NCI-H460 (cell line): ENCODE measurements at regions not wholly inside any gene's neighbourhood (a gene's known extent, or its start where the extent isn't known, plus 50 kb on each side); places are given as distances from the start of the nearest gene placed in this dataset.
"Not testable (repeated sequence)": the region's sequence is repeated elsewhere in the genome, so short reads cannot be mapped to it uniquely, and the experiment has no call there.

Experiments
- DNase-seq: peaks from one replicate; pipeline ENCODE4 v3.0.0-alpha.2; 2016; ENCODE audit warnings: low read depth; ENCODE audit errors: extremely low read depth
- small RNA-seq, 2 experiments: library from RNA; depleted of rRNA; stranded (forward); fragments of <200 nt; gene quantifications; one replicate each; pipeline ENCODE3, GENCODE V24; 2014

DNA sequence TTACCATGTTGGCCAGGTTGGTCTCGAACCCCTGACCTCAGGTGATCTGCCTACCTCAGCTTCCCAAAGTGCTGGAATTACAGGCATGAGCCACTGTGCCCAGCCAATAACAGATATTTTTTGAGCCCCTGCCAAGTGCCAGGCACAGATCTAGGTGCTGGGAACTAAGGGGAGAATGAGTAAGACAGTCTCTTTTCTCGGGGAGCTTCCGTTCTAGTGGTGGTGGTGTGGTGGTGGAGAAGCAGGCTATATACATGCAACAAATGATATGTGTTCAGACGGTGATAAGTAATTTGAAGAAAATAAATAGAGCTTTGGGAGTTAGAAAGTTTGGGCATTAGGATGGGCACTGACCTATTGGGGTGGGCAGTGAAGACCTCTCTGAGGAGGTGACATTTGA lies 76.7 kb upstream of the VKORC1L1 start:
- DNase-seq = no peak

DNA sequence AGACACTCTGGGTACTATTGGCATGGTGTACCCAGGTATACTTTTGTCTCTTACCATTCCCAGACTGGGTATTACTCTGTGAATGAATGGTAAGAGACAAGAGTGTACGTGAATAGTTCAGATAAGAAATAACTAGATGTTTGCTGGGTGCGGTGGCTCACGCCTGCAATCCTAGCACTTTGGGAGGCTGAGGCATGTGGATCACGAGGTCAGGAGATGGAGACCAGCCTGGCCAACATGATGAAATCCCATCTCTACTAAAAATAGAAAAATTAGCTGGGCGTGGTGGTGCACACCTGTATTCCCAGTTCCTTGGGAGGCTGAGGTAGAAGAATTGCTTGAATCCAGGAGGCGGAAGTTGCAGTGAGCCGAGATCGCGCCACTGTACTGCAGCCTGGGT lies 75.8 kb upstream of the VKORC1L1 start:
- not testable (repeated sequence) for DNase-seq

DNA sequence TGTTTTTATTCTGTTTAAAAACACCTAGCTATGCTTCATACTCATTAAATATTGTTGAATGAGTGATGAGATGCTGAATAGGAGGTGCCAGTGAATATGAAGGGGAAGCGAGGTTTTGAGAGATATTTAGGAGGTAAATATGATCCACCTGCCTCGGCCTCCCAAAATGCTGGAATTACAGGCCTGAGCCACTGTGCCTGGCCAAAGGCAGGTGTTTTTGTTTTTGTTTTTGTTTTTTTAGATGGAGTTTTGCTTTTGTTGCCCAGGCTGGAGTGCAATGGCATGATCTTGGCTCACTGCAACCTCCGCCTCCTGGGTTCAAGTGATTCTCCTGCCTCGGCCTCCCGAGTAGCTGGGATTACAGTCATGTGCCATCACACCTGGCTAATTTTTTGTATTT lies 75.3 kb upstream of the VKORC1L1 start:
- DNase-seq = not testable (repeated sequence)

DNA sequence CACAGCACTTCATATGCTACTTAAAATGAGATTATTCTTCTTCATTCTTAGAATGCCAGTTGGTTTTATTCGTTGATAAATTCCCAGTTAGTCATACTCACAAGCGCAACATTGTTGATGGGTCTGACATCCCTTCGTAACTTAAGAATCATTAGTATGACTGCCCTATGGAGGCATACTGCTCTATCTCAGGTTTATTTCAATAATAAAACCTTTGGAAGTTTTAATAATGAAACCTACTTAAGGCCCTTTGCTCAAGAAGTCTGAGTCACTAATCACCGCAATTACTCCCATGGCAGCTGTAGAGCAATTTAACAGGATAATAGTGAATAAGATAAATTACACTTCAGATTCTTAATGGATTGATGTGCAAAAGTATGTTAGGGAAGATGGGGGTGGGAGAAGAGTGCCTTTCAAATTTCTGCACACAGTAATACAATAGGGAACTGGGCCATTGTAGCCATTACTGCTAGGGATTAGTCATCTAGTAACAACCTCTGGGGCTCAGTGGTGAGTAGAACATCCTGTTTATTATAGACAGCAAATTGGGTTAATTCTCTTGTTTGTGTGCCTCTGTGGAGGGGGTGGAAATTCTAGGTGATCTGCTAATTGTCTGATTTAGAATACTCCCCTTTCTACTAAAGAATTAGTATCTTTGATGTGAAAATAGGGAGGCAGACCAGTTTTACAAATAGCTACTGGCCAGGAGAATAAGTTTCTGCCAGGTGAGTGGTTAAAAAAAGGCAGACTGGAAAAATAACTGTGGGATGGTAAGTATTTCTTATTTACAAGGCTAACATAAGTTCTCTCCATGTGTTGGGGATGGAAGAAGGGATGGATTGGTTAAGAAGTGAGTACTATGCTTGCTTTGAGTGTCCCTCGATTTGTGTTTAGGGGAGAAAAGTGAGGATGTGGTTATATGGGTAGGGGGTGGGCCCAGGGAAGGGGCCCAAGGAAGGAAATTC lies 74.5 kb upstream of the VKORC1L1 start:
- DNase-seq = no peak

DNA sequence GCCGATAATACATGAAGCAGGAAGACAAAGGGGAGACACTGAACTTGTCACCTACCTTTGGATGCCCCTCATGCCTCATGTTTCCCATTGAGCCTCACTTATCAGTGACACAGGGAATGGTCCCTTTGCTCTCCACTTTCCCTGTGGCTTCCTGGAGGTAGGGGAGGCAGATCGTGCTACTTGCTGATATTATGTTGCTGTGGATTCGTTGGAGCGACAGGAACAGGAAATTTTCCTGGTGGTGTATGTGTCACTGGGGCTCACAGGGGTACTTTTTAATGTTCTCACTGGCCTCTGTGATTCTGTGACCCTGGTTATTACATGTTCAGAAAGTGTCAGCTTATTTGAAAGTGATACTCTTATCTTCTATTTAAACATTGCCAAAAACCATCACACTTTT lies 72.7 kb upstream of the VKORC1L1 start:
- not testable (repeated sequence) for DNase-seq

DNA sequence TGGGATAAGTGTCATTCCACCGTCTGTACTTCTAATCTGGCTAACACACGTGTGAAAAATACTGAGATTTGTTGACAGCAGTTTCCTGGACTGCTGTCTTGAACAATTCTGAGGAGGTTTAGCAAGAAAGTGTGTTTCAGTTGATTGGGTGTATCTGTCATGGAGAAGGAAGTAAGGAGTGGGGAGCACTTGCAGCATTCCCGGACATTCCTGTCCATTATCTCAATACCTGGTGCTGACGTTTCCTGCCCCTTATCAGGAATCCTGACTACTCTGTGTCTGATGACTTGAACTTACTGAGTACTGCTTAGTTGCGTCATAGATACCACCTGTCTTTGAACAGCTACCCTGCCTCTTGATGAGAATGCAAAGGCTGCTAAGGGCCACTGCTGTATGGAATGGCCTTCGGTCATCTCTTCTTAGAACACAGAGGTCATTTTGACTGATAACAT lies 72.0 kb upstream of the VKORC1L1 start:
- no peak for DNase-seq

DNA sequence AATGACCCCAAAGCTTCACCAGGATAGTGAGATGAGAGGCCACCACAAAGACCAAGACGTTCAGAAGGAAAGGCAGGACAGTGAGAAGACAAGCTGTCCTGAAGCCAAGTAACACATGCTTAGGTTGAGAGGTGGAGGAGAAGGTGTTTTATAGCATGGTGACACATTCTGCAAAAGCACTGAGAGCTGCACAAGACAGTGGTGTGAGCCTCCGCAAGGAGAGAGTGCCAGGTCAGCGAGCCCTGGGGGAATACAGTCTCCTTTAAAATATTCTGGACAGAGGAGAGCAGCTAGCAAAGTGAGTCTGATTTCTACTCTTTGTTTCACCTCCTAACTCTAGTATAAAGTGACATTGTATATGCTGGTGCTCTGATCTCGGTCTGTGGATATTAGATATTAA lies 68.0 kb upstream of the VKORC1L1 start:
- DNase-seq = no peak

DNA sequence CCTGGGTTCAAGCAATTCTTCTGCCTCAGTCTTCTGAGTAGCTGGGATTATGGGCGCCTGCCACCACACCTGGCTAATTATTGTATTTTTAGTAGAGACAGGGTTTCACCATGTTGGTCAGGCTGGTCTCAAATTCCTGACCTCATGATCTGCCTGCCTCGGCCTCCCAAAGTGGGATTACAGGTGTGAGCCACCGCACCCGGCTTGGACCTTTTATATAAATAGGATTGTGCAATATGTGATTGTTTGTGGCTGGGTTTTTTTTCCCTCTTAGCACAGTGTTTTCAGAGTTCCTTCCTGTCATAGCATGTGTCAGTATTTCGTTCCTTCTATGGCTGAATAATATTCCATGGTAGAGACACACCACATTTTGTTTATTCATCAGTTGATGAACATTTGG lies 65.8 kb upstream of the VKORC1L1 start:
- not testable (repeated sequence) for DNase-seq

DNA sequence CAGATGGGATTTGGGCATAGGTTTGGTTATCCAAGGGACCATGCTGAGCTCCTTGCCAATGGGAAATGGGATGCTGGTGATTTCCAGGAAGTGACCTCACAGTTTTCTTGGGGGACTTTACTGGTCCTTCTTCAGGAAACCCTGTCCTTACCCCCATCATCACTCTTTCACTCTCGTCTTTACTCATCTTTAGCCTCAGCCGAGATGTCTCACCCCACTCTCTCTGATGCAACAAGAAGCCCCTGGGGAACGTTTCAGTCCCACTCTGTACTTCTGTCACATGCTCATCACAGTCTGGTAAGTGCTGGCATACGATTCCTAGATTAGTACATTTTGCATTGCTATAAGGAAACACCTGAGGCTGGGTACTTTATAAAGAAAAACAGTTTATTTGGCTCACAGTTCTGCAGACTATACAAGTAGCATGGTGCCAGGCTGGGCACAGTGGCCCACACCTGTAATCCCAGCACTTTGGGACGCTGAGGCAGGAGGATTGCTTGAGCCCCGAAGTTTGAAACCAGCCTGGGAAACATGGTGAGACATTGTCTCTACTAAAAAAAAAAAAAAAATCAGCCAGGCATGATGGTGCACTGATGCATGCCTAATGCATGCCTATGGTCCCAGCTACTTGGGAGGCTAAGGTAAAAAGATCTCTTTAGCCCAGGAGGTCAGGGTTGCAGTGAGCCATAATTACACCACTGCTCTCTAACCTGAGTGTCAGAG lies 63.5 kb upstream of the VKORC1L1 start:
- DNase-seq = no peak

DNA sequence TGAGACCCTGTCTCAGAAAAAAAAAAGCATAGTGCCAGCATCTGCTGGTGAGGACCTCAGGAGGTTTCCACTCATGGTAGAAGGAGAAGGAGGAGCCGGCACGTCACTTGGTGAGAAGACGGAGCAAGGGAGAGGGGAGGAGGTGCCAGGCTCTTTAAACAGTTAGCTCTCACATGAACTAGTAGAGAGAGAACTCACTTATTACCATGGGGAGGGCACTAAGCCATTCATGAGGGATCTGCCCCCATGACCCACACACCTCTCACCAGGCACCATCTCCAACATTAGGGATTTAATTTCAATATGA lies 62.9 kb upstream of the VKORC1L1 start:
- DNase-seq = no peak

DNA sequence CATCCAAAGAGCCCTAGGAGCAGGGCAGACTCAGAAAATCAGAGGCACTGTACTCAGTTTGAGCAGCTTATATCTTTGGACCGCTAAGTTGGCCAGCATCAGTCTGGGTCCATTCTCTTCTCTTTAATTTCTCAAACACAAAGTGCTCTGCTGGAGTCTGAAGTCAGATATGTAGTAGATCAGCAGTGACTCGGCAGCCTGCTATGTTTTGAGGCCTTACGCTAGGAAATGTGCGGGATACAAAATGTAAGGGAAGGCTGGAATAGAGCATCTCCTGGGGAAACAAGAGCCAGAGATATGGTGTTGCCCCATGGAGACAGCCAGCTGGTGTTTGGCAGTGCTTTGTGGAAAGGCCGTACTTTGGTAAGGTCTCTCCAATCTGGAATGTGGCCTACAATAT lies 60.6 kb upstream of the VKORC1L1 start:
- no peak for DNase-seq

DNA sequence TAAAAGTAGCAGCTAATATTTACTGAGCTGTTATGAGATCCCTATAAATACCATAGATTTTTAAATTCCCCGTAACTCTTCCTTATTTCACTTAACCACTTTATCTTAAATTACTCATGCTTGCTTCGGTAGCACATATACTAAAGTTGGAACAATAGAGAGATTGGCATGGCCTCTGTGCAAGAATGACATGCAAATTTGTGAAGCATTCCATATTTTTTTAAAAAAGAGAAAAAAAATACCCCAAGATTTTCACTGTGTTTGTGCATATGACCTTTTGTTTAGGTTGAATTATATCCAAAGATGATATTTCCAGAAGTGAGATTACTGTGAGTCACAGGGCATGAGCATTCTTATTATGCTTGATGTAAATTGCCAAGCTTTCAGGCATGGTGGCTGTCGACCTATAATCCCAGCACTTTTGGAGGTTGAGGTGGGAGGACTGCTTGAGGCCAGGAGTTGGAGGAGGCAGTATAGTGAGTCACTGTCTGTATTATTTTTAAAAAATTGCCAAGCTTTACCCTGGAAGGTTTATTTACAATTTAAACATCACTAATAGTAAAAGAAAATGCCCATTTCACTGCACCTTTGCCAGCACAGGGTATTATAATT lies 58.2 kb upstream of the VKORC1L1 start:
- DNase-seq = not testable (repeated sequence)

DNA sequence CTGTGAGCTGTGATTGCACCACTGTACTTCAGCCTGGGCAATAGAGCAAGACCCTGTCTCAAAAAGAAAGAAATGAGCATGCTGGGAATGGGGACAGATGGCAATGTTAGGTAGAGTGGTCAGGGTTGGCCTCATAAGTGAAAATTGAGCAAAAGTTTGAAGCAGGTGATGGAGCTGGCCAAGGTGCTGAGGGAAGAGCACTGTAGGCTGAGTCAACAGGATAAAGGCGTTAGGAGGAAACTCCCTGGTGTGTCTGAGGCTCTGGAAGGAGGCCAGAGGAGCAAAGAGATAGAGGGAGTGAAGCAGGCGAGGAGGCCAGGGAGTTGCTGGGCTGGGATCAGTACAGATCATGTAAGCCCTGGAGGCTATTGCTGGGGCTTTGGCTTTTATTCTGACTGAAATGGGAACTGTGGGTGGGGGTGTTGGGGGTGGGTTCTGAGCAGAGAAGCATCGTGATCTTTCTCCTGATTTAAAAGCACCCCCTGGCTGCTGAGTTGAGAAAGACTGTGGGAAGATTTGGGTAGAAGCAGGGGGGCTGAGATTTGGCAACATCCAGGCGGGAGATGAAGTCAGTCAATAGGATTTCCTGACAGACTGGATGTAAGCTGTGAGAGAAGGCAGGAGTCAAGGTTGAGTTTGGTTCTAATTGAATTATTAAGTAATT lies 52.5 kb upstream of the VKORC1L1 start:
- no peak for DNase-seq

Small RNAs in the stretch of these regions (small RNA-seq; reads per million reads assigned to genes)
- gene AC114501.1 (0 reads per million in 2 experiments), gene RNU6-912P (0 reads per million in 2 experiments), gene SNORA15B-2 (0 reads per million in 2 experiments), gene SNORA22 (0 to 0.29 reads per million in 2 experiments)
